Activated naive CD8-positive, alpha-beta T cell (primary cell): ENCODE measurements at regions not wholly inside any gene's neighbourhood (a gene's known extent, or its start where the extent isn't known, plus 50 kb on each side); places are given as distances from the start of the nearest gene placed in this dataset.

Experiments
- H3K27ac Mint-ChIP-seq: one replicate; pipeline ENCODE4 v1.8.0; 2021; ENCODE audit warnings: mixed read lengths
- H3K27me3 Mint-ChIP-seq: one replicate; pipeline ENCODE4 v1.8.0; 2021; ENCODE audit warnings: mixed read lengths
- H3K36me3 Mint-ChIP-seq: one replicate; pipeline ENCODE4 v1.8.0; 2021; ENCODE audit warnings: mixed read lengths
- H3K4me1 Mint-ChIP-seq: one replicate; pipeline ENCODE4 v1.8.0; 2021; ENCODE audit warnings: low read depth, mixed read lengths
- H3K4me3 Mint-ChIP-seq: one replicate; pipeline ENCODE4 v1.8.0; 2021; ENCODE audit warnings: mild to moderate bottlenecking, mixed read lengths
- H3K9me3 Mint-ChIP-seq: one replicate; pipeline ENCODE4 v1.8.0; 2021; ENCODE audit warnings: low read depth, mixed read lengths

DNA sequence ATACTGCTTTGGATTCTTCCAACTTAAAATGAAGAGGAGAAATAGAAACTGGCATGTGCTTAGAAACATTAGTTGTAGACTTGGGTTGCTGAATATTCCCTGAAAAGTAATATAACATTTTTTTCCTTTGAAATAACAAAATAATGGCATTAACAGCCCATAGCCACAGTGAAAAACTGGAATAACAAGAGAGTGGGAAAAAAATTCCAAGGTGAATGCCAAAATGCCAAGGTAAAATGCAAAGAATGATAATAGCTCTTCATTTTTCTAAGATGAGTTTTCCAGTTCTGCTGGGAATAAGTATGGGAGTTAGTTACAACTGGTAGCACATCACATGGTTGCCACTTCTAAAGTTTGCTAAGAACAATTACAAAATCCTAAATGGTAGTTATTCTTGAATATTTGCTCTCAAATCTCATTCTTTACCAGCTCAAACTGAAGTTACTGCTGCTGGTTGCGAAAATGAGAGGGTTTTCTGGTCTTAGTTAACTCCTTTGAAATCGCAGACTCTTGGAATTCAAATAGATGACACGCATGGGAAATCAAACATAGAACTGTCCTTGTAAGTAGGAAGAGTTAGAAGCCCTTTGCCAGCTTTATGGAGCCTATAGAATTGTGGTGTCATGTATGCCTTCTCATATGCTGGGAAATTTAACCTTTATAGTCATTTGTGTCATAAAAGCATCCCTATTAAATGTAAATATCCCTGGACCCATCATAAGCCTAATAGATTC is 165.0 kb upstream of the DCN start:
- peaks cover 4% of the 10 kb centered on the region for H3K27me3 Mint-ChIP-seq
- H3K9me3 Mint-ChIP-seq, result no peaks in the 10 kb centered on the region
- no peaks in the 10 kb centered on the region for H3K4me1 Mint-ChIP-seq
- no peak overlapping the region for H3K27ac Mint-ChIP-seq
- H3K4me3 Mint-ChIP-seq, result no peak overlapping the region
- H3K36me3 Mint-ChIP-seq, result no peaks in the 10 kb centered on the region

GRCh38 chr12:91346827-91347226 is 164.2 kb upstream of the DCN start:
- Mint-ChIP-seq H3K36me3 (no peaks in the 10 kb centered on the region), H3K9me3 (no peaks in the 10 kb centered on the region), H3K27me3 (peaks cover 4% of the 10 kb centered on the region), H3K4me1 (no peaks in the 10 kb centered on the region), H3K4me3 (no peak overlapping the region), H3K27ac (no peak overlapping the region)

DNA sequence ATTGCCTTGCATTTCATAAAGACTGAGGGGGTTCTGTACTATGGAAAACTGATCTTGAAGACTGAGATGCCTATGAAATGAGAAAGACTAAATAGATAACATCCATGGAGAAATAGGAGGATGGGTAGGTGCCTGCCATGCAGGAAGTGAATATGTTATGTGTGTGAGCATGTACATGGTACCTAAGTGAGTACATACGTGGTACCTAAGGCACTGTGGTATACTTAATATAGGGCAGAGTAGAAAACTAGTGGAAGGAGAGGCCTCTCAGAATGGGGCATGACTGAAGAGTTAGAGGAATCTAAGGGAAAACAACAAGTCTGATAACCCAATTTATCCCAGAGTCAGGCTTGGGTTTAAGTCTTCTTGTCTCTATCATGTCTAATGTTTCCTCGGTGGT is 161.8 kb upstream of the DCN start:
- Mint-ChIP-seq H3K27me3 (peaks cover 8% of the 10 kb centered on the region), H3K4me3 (no peak overlapping the region), H3K27ac (no peak overlapping the region), H3K4me1 (no peaks in the 10 kb centered on the region), H3K9me3 (no peaks in the 10 kb centered on the region), H3K36me3 (no peaks in the 10 kb centered on the region)

DNA sequence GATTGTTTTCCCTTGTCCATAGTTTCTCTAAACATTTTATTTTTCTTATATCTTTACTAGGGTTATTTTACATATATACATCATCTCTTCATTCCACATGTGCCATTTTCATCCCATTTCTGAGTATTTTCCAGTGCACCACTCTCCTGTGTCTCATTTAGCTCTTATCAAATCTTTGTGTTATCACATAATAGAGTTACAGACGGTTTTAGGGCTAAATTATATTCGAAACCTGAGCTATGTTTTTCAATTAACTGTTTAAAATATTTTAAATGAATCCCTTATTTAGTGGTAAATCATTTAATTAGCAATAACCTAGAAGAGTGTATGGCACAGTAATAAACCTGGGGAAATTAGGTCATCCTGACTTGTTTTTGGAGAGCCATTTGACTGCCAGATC is 160.4 kb upstream of the DCN start:
- Mint-ChIP-seq H3K27me3 (peaks cover 9% of the 10 kb centered on the region), H3K4me3 (no peak overlapping the region), H3K4me1 (no peaks in the 10 kb centered on the region), H3K9me3 (no peaks in the 10 kb centered on the region), H3K36me3 (no peaks in the 10 kb centered on the region), H3K27ac (no peak overlapping the region)

- no peaks in the 10 kb centered on the region for H3K36me3 Mint-ChIP-seq
- no peaks in the 10 kb centered on the region for H3K9me3 Mint-ChIP-seq
- peaks cover 6% of the 10 kb centered on the region for H3K27me3 Mint-ChIP-seq
- H3K27ac Mint-ChIP-seq, result no peak overlapping the region
- no peak overlapping the region for H3K4me3 Mint-ChIP-seq
- H3K4me1 Mint-ChIP-seq, result no peaks in the 10 kb centered on the region
Measured at GRCh38 chr12:91339106-91339505, 156.5 kb upstream of the DCN start.

GRCh38 chr12:91335699-91336098 is 153.1 kb upstream of the DCN start:
- H3K27ac Mint-ChIP-seq, result no peak overlapping the region
- no peaks in the 10 kb centered on the region for H3K36me3 Mint-ChIP-seq
- no peak overlapping the region for H3K4me3 Mint-ChIP-seq
- H3K27me3 Mint-ChIP-seq, result peaks cover 4% of the 10 kb centered on the region
- no peaks in the 10 kb centered on the region for H3K4me1 Mint-ChIP-seq
- H3K9me3 Mint-ChIP-seq, result no peaks in the 10 kb centered on the region

DNA sequence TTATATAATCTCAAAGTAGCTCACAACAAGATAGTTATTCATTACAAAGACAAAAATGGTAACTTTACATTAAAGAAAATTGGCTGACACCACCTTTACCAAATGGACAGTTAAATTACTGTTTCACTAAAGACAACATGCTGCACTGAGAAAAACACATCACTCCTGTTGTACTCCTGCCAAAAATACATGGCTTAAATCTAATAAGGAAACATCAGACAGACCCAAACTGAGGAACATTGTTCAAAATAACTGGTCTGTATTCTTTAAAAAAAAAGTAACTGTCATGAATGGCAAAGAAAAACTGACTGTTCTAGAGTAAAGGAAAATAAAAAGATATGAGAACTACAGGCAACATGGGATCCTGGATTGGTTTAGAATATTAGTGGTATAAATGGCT is 151.3 kb upstream of the DCN start:
- no peak overlapping the region for H3K4me3 Mint-ChIP-seq

GRCh38 chr12:91332302-91332701 is 149.7 kb upstream of the DCN start:
- no peaks in the 10 kb centered on the region for H3K36me3 Mint-ChIP-seq
- H3K4me1 Mint-ChIP-seq, result no peaks in the 10 kb centered on the region
- H3K4me3 Mint-ChIP-seq, result no peak overlapping the region
- peaks cover 3% of the 10 kb centered on the region for H3K27me3 Mint-ChIP-seq
- no peaks in the 10 kb centered on the region for H3K9me3 Mint-ChIP-seq
- H3K27ac Mint-ChIP-seq, result no peak overlapping the region

More for the DNA sequence above, 151.3 kb upstream of the DCN start:
- H3K27ac Mint-ChIP-seq, result no peak overlapping the region
- no peaks in the 10 kb centered on the region for H3K9me3 Mint-ChIP-seq
- no peaks in the 10 kb centered on the region for H3K4me1 Mint-ChIP-seq
- peaks cover 2% of the 10 kb centered on the region for H3K27me3 Mint-ChIP-seq
- H3K36me3 Mint-ChIP-seq, result no peaks in the 10 kb centered on the region

- Mint-ChIP-seq H3K27me3 (peaks cover 3% of the 10 kb centered on the region), H3K4me1 (no peaks in the 10 kb centered on the region), H3K9me3 (no peaks in the 10 kb centered on the region), H3K27ac (no peak overlapping the region), H3K36me3 (no peaks in the 10 kb centered on the region), H3K4me3 (no peak overlapping the region)
Measured at GRCh38 chr12:91331371-91331770, 148.8 kb upstream of the DCN start.

- Mint-ChIP-seq H3K4me1 (no peaks in the 10 kb centered on the region), H3K9me3 (no peaks in the 10 kb centered on the region), H3K4me3 (no peak overlapping the region), H3K27ac (no peak overlapping the region), H3K27me3 (peaks cover 2% of the 10 kb centered on the region), H3K36me3 (no peaks in the 10 kb centered on the region)
Measured at GRCh38 chr12:91328451-91328850, 145.8 kb upstream of the DCN start.

DNA sequence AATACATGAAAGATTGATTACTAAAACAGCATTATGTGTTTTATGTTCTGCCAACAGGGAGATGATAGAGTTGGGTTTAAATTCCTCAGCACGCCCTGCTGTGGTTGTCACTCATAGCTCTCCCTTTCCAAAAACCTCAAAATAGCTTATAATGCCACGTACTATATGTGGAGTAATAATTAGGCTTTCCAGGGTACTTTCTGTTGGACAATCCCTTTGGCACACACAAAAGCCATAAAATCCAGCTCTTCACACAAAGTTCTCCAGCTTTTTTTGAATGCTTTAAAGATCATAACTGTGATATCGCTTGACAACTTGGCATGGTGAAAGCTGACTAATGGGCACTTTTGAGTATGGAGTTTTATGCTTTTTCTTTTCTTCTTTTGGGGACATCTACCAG is 145.3 kb upstream of the DCN start:
- H3K4me3 Mint-ChIP-seq, result no peak overlapping the region
- peaks cover 2% of the 10 kb centered on the region for H3K27me3 Mint-ChIP-seq
- H3K9me3 Mint-ChIP-seq, result no peaks in the 10 kb centered on the region
- no peaks in the 10 kb centered on the region for H3K36me3 Mint-ChIP-seq
- H3K27ac Mint-ChIP-seq, result no peak overlapping the region
- H3K4me1 Mint-ChIP-seq, result no peaks in the 10 kb centered on the region

- Mint-ChIP-seq H3K4me1 (no peaks in the 10 kb centered on the region), H3K36me3 (no peaks in the 10 kb centered on the region), H3K4me3 (no peak overlapping the region), H3K27ac (no peak overlapping the region), H3K27me3 (peaks cover 2% of the 10 kb centered on the region), H3K9me3 (no peaks in the 10 kb centered on the region)
Measured at GRCh38 chr12:91327131-91327530, 144.5 kb upstream of the DCN start.

DNA sequence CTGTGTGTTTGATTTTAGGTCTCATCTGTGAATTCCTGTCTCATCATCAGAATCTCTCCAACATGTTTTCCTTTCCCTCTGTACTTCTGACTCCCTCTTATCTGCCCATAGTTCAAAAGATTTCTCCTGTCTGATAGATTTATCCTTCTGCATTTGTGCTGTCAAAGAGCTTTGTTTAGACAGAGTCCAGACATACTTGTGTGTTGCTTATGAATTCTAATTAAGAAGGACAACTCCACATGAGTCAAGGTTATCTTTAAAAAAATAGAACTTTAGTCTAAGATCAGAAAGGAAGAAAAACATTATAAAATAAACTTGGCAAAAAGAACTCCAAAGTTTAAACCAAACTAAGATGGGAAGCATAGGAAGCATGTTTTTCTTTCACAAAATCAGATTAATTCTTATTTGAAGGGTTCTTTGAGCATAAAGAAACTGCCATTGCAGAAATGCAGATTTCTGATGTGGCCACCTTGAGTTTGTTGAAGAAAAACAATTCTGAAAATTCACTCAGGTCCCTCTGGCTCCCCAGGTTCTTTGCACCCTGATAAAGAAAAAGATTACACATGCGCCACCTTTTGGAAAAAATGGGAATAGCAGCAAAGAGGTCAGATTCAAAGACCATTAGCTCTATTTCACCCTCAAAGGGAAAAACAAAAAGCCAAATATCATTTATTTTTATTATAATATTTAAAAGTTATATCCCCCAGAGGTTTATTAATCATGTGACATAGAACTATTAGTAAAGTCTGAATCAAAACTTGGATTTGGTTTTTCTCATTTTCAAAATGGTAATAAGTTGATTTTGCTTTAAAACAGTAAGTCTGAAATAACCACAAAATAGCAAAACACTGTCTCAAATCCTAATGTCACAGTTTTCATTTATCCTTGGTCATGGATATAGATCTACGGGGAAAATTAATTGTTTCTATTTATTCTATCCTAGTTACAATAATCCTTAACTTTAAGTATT is 143.7 kb upstream of the DCN start:
- H3K27ac Mint-ChIP-seq, result no peak overlapping the region
- peaks cover 2% of the 10 kb centered on the region for H3K27me3 Mint-ChIP-seq
- no peaks in the 10 kb centered on the region for H3K9me3 Mint-ChIP-seq
- no peaks in the 10 kb centered on the region for H3K4me1 Mint-ChIP-seq
- H3K4me3 Mint-ChIP-seq, result no peak overlapping the region
- H3K36me3 Mint-ChIP-seq, result no peaks in the 10 kb centered on the region

DNA sequence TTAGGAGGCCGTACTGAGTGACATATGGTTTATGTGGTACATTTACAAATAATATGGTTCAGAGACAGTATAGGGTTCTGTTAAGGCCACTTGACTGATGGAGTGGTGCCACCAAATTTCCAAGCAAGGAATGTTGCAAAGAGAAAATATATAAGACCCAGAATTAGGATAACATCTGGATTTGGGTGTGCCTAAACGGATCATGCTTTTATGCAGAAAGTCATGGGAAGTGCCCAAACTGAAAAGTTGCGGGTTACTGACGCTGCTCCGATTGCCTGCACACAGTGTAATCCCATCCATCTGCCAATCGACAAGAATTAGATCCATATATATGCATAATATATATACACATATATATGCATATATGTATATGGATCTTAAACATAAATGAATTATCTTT is 138.4 kb upstream of the DCN start:
- Mint-ChIP-seq H3K4me3 (no peak overlapping the region), H3K36me3 (no peaks in the 10 kb centered on the region), H3K27ac (no peak overlapping the region), H3K27me3 (peaks cover 2% of the 10 kb centered on the region), H3K4me1 (no peaks in the 10 kb centered on the region), H3K9me3 (no peaks in the 10 kb centered on the region)

DNA sequence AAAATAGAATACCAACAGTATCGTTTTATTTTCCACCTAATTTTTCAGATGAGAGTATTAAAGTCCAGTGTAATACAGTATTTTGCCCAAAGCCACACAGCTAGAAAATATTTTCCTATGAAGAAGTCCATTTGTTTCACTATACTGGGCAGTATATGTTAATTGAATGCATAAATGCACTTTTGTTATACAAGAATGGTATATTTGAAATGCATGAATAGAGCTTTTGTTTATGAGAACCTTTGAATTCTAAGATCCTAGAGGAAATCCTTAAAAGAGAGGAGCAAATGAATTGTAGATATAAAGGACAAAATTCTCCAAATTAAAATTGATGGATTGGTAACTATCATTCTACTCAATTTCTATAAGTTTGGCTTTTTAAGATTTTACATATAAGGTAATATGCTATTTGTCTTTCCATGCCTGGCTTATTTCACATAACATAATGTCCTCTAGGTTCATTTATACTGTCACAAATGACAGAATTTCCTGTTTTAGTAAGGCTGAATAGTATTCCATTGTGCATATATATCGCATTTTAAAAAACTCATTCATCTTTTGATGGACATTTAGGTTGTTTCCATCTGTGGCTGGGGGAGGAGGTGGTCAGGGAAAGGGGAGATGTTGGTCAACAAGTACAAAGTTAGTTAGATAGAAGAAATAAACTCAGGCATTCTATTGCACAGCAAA is 136.6 kb upstream of the DCN start:
- Mint-ChIP-seq H3K27ac (no peak overlapping the region), H3K4me3 (no peak overlapping the region), H3K27me3 (peaks cover 6% of the 10 kb centered on the region)

More for the DNA sequence above, 136.6 kb upstream of the DCN start:
- H3K4me1 Mint-ChIP-seq, result no peaks in the 10 kb centered on the region
- peaks cover 8% of the 10 kb centered on the region for H3K9me3 Mint-ChIP-seq
- H3K36me3 Mint-ChIP-seq, result peaks cover 4% of the 10 kb centered on the region
